HG03571 (cell line): ENCODE measurements at regions not wholly inside any gene's neighbourhood (a gene's known extent, or its start where the extent isn't known, plus 50 kb on each side); places are given as distances from the start of the nearest gene placed in this dataset.
"Not testable (repeated sequence)": the region's sequence is repeated elsewhere in the genome, so short reads cannot be mapped to it uniquely, and the experiment has no call there.

Experiments used
- ATAC-seq: cut with Tn5 transposase; IDR thresholded peaks from one replicate; pipeline ENCODE4 v1.9.1; 2021; ENCODE audit not compliant: unreplicated experiment

- no peak for ATAC-seq
Measured at GRCh38 chr2:35204323-35204722, 1151.3 kb upstream of the CRIM1 start.

DNA sequence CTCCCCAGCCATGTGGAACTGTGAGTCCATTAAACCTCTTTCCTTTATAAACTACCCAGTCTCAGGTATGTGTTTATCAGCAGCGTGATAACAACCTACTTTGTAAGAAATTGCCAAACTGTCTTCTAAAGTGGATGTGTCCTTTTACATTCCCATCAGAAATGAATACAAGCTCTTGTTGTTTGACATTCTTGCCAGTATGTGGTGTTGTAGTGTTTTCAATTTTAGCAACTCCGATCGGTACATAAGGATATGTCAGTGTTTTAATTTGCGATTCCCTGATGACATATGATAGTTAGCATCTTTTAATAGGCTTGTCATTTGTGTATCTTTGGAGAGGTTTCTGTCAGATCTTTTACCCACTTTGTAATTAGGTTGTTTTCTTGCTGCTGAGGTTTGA lies 1156.3 kb upstream of the CRIM1 start:
- no peak for ATAC-seq

DNA sequence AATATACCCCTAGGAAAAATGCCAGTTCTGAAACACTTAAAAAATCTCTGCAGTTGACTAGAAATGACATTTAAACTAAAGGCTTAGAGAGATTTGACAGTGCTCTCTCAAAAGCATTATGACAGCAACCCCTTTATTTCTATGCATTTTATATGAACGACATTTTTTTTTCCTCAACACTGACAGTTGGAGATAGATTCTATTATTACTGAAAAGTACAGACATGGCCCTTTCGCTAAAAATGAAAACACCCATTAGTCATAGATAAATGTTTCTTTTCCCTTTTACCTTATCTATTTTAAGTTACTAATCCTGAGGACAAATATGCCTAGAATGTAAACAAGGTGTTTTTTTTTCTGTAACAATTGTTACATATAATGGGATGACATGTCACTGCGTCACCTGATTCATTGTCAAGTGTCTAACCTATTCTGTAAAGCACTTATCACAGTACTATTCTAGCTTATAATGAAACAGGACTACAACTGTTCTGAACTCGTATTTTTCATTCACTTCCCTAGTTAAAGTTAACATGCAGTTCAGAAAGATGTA lies 1169.6 kb upstream of the CRIM1 start:
- ATAC-seq: no peak

DNA sequence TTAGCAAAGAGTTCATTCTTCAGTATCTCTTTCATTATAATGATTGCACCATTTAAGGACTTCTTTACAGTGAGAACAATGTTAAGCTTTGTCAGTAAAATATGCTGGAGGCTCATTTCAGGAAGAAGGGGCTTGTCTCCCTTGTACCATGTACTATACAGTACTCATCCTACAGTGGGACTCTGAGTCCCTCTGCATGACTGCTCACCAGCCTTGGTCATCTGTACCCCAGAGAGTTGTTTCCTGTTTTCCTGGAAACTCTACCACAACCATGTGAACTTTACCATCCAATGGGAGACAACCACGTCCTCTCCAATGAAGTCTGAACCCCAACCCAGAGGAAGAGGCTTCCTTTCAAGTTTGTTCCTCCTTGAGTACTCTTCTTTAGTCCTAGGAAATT lies 1171.1 kb upstream of the CRIM1 start:
- no peak for ATAC-seq

GRCh38 chr2:35176726-35177125 lies 1178.9 kb upstream of the CRIM1 start:
- ATAC-seq: not testable (repeated sequence)

DNA sequence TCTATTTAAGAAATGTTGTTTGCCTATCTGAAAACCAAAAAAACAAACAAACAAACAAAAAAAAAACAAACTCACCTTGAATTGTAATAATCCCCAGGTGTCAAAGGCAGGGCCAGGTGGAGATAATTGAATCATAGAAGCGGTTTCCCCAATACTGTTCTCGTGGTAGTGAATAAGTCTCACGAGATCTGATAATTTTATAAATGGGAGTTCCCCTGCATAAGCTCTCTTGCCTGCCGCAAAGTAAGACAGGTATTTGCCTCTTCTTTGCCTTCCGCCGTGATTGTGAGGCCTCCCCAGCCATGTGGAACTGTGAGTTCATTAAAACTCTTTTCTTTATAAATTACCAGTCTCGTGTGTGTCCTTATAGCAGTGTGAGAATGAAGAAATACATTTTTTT lies 1180.7 kb upstream of the CRIM1 start:
- no peak for ATAC-seq

DNA sequence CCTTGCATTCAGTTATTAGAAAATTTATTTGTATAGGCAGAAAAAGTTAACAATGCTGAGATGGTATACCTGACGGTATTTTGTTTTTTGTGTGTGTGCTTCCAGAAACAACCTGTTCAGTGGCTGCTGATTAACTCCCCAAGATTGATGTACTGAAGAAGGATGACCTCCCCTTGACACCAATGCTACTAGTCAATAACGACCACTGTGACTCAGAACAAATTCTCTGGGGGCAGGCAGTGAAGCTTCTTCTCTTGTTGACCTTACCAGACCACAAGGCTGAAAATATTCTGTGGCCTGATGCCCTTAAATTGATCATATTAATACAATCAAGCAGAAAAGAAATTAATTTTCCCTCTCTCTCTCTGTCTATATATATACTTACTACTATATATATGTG lies 1182.9 kb upstream of the CRIM1 start:
- no peak for ATAC-seq

DNA sequence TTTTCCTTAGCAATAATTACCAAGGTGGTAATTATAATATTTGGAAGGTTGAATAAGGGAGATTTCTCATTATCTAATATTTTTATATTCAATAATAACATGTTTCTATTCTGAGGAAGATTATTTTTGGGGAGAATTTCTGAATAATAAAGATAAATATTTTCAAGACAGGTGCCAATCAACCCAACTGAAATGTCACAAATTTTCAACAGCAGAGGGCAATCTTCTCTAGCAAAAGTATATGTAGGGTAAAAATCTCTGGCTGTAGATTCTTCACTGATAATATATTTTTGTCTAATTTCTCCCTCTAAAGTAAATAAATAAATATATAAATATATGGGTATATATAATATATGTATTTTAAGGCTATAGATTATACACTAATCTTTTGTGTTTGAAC lies 1187.2 kb upstream of the CRIM1 start:
- ATAC-seq: no peak

GRCh38 chr2:35163948-35164347 lies 1191.6 kb upstream of the CRIM1 start:
- no peak for ATAC-seq

DNA sequence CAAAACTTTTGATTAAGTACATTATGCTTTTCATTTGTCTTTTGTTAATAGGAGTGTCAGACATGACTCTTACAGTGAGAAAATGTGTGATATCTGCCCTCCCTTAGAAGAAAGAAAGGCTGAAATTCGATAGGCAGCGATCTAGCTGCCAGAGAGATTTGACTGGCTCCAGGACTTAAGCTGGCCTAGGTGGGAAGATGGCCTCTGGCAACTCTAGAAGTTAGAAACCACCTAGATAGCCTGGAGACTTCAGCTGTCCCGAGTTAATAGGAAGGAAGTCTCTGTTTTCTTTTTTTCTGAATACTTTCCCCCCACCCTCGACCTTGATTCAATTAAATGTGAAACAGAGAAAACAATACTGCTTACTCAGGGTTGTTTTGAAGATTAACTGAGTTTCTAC lies 1194.7 kb upstream of the CRIM1 start:
- ATAC-seq: no peak

GRCh38 chr2:35125871-35126270 lies 1229.7 kb upstream of the CRIM1 start:
- ATAC-seq: no peak

DNA sequence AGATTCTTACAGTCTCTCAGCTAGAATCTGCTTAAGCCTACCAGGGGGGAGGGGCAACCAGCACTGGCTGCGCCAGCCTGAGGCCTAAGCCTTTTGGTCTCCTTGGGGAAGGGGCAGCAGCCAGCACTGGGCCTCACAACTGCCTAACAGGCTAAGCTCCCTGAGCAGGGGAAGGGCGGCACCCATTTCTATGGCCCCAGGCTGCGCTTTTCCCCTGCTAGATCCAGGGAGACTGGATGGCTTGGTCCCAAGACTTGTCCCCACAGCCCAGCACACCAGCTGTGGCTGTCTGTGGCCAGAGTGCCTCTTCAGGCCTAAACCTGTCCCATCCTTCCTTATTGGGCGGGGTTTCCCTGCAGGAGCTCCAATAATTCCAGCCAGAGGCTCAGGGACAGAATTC lies 1230.3 kb upstream of the CRIM1 start:
- no peak for ATAC-seq

DNA sequence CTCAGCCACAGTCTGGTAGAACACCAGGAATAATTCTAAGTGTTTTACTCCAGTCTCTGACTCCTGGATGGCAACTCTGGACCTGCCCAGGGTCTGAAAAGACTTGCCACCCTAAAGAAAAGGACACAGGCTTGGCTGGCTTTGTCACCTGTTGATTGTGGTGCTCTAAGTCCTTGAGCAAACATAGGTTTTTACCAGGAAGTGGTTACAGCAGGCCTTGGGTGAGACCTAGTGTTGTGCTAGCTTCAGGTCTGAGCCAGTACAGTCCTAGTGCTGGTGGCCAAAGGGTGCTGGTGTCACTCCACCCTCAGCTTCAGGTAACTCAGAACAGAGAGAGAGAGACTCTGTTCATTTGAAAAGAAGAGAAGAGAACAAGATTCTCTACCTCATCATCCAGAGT lies 1239.4 kb upstream of the CRIM1 start:
- no peak for ATAC-seq

DNA sequence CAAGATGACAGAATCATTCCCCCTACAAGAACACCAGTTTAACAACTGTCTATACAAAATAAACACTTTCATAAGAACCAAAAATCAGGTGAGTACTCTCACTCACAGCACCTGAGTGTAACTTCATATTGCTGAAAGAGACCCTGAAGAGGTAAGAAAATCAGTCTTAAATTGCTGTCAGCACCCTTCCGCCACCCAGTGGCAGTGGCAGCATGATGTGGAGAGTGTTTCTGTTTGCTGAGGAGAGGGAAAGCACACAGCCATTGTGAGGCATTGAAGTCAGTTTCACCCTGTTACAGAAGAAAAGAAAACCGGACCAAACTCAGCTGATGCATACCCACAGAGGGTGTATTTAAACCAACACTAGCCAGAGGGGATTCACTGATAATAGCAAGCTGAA lies 1240.8 kb upstream of the CRIM1 start:
- ATAC-seq: no peak

DNA sequence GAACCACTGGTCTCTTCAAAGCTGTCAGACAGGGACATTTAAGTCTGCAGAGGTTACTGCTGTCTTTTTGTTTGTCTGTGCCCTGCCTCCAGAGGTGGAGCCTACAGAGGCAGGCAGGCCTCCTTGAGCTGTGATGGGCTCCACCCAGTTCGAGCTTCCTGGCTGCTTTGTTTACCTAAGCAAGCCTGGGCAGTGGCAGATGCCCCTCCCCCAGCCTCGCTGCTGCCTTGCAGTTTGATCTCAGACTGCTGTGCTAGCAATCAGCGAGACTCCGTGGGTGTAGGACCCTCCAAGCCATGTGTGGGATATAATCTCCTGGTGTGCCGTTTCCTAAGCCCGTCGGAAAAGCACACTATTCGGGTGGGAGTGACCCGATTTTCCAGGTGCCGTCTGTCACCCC lies 1243.2 kb upstream of the CRIM1 start:
- ATAC-seq: not testable (repeated sequence)

GRCh38 chr2:35104309-35104708 lies 1251.3 kb upstream of the CRIM1 start:
- ATAC-seq: no peak

- ATAC-seq: no peak
Measured at GRCh38 chr2:35099342-35099741, 1256.2 kb upstream of the CRIM1 start.

- no peak for ATAC-seq
Measured at GRCh38 chr2:35082072-35082471, 1273.5 kb upstream of the CRIM1 start.

DNA sequence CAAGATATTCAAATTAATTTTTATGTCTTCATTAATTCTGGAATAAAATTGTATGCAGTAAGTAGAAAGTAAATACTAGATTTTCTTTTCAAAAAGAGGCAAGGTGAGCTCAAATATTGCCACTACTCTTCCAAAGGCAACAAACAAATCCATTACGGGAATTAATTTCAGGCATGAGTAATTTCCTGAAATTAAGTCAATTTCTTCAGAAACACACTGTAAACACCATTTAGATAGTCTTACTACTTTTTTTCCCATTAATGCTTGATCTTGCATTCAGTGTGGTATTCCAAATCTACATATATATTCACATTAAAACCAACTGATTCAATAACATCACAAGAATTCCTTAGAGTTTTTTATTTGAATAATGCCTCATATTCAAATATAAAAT lies 1274.0 kb upstream of the CRIM1 start:
- ATAC-seq: no peak

- no peak for ATAC-seq
Measured at GRCh38 chr2:35081001-35081621, 1274.5 kb upstream of the CRIM1 start.

DNA sequence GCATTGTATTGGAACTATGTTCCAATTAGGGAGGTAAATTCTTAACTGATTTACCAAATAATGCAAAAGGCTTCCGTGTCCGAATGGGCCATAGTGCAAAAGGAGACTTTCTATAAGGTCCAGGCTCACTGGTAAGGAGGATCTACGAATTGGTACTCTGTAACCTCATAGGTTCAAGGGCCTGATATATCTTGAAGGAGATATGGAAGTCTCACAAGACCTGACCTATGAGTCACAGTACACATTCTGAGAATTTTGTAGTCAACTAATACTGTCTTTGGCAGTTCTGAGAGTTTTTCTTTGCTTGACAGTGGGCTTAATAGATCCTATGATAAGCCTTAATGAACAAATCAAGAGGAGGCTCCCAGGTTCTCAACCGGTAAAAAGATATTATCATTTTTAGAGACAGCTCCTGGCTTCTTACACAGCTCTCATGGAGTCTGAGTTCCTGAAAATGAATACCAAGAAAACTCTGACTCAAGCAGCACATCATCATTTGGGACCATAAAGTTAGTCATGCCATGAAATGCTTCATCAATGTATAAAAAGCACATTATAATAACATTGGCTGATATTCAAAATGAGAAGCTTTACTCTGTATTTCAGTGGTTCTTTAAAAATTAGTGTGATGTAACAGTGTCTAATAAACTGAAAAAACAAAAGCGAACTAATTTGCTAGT lies 1275.2 kb upstream of the CRIM1 start:
- no peak for ATAC-seq

- ATAC-seq: no peak
Measured at GRCh38 chr2:35067420-35067819, 1288.2 kb upstream of the CRIM1 start.

- ATAC-seq: no peak
Measured at GRCh38 chr2:35063836-35064235, 1291.7 kb upstream of the CRIM1 start.
